GM18517 (cell line): ENCODE measurements at regions not wholly inside any gene's neighbourhood (a gene's known extent, or its start where the extent isn't known, plus 50 kb on each side); places are given as distances from the start of the nearest gene placed in this dataset.
A peak's percentile ranks its signal among the peaks of the same experiment; 100 is the strongest.
"Not testable (repeated sequence)": the region's sequence is repeated elsewhere in the genome, so short reads cannot be mapped to it uniquely, and the experiment has no call there.

ENCODE experiments used
- ATAC-seq: cut with Tn5 transposase; IDR thresholded peaks from one replicate; pipeline ENCODE4 v1.9.1; 2021; ENCODE audit warnings: mild to moderate bottlenecking, moderate library complexity; ENCODE audit not compliant: unreplicated experiment

GRCh38 chr2:203585516-203585915, 50.4 kb upstream of the RAPH1 start:
- ATAC-seq, result no peak

GRCh38 chr2:203586206-203586605, 51.1 kb upstream of the RAPH1 start:
- ATAC-seq, result no peak

DNA sequence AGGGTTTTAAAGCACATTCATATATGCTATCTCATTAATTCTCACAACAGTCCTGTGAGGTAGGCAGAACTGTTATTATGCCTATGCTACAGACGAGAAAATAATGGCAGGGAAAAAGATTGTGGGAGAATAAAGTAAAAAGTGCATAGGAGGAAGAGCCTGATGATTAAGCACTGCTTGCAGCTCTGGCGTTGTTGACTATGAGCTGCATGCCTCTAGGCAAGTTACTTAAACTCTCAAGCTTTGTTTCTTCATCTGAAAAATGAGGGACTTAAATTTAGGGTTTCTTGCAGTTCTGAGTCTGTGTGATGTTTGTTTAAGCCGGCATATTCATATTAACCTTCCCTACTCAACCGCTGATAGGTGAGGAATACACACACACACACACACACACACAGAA, 51.6 kb upstream of the RAPH1 start:
- no peak for ATAC-seq

- ATAC-seq, result no peak
These were observed 55.4 kb upstream of the RAPH1 start for GRCh38 chr2:203590496-203590895.

DNA sequence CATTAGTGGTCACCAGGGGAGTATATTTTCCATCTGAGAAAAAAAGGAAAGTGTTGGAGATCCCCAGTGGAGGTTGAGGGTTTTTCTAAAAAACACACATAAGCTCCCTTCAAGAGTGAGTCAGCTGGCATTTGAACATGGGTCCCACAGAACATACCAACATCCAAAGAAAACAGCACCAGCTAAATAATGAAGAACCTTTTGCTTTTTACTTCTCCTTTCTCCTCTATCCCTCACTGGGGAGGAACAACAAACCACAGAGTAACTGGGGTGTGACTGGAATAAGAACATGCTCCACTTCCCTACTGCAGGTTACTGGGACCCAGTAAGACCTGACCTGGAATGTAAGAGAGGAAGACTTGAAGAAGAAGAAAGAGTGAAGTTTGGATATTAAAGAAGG, 56.5 kb upstream of the RAPH1 start:
- no peak for ATAC-seq

DNA sequence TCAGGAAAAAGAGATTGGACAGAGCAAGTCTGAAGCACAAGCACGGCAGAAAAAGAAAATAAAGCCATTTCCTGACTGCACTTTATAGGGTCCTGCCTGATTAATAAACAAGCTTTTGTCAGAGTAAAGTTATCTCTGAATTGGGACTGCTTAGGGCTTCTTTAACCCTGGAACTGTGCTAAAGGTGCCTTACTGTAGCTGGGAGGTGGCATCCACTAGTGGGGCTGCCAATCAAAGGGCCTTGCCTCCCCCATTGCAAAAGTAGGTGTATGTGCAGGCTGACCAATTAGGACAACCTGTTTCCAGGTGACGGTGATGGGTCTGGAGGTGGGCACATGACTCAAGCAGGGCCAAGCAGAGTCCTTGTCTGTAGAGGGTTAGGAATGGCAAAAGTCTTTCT, 57.4 kb upstream of the RAPH1 start:
- ATAC-seq, result no peak

- no peak for ATAC-seq
These were observed 59.4 kb upstream of the RAPH1 start for GRCh38 chr2:203594541-203594940.

GRCh38 chr2:203596183-203596582, 61.1 kb upstream of the RAPH1 start:
- no peak for ATAC-seq

- peak; percentile 50 for ATAC-seq
These were observed 64.4 kb upstream of the RAPH1 start for GRCh38 chr2:203599509-203599908.

GRCh38 chr2:203600286-203600685, 65.2 kb upstream of the RAPH1 start:
- no peak for ATAC-seq

GRCh38 chr2:203603456-203604389, 68.6 kb upstream of the RAPH1 start:
- ATAC-seq, result no peak

GRCh38 chr2:203605302-203605701, 70.2 kb upstream of the RAPH1 start:
- ATAC-seq, result no peak

- no peak for ATAC-seq
These were observed 71.0 kb upstream of the RAPH1 start for GRCh38 chr2:203606051-203606450.

GRCh38 chr2:203610558-203610957, 75.5 kb upstream of the RAPH1 start:
- no peak for ATAC-seq

- ATAC-seq, result no peak
These were observed 77.1 kb upstream of the RAPH1 start for GRCh38 chr2:203612246-203612645.

GRCh38 chr2:203619267-203619878, 84.3 kb upstream of the RAPH1 start:
- ATAC-seq, result no peak

DNA sequence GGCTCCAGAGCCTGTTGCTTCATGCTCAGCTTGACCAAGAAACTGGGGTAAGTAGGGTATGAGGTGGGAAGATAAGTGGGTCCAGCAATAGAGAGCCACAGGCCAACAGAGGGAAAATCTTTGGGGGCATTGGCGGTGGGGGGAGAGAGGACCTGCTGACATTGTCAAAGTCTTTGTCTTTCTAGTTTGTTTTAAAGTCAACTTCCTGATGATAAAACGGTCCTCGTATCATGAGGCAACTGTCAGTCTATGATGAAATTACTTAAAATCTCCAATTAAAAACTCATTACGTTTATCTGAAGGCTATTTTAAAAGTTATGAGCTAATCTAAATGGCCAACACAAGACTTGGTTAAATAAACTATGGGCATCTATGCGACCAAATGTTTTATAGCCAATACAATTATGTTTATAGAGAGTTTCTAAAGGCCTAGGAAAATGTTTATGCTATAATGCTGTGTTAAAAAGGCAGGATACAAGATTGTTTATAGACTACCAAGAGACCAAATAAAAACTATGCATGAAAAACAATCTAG, 84.4 kb upstream of the CD28 start:
- ATAC-seq, result no peak

DNA sequence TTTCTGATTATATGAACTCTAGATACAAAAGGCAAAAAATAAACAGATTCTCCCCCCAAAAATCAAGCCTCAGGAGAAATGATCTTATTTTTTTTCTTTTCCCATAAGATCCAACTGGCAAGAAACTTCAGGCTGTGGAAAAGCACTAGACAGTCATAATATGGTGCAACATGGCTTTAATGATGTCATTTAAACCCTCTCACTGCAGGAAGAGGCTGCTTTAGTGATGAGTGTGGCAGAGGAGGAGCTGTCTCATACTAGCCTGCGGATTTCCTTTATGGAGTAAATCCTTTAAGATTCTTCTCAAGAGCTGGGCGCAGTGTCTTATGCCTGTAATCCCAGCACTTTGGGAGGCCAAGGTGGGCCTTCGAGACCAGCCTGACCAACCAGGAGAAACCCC, 83.3 kb upstream of the CD28 start:
- ATAC-seq, result no peak

- no peak for ATAC-seq
These were observed 82.8 kb upstream of the CD28 start for GRCh38 chr2:203623661-203624060.

DNA sequence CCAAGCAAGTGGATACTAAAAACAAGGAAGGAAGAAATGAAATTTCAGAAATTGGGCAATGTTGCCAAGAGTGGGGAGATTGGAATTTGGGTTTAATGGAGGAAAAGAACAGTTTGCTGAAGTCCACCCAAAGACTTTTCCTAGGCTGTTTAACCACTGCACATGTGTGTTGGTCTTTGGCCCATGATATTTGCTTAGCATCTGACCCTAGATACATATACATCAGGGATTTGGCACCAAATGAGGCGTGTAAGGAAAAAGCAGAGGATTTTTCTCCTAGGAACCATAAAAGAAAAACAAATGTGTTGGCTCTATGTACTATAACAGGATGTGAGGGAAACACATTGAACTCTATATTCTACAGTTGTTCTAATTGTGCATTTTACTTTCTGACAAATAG, 80.7 kb upstream of the CD28 start:
- ATAC-seq, result no peak

GRCh38 chr2:203626247-203626646, 80.2 kb upstream of the CD28 start:
- not testable (repeated sequence) for ATAC-seq
